ENCODE measurements at regions not wholly inside any gene's neighbourhood (a gene's known extent, or its start where the extent isn't known, plus 50 kb on each side); places are given as distances from the start of the nearest gene placed in this dataset.

DNA sequence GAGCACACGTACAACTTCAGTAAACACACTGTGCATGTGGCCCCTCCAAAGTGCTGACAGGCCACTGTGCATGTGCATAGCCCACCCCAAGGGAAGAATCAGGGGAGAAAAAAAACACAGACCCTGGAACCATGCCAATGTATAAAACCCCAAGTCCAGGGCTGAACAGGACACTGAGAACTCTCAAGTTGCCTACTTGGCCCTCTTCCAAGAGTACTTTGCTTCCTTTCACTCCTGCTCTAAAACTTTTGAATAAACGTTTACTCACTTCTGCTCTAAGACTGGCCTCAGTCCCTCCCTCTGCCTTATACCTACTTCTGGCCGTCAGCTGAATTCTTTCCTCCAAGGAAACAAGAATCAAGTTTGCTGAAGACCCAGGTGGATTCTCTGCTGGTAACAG lies 77.7 kb upstream of the NFIB start:
- H3K4me3 ChIP-seq (ENCODE audit: low read depth, low read length) = no peak overlapping the region
- no peaks in the 10 kb centered on the region for H3K4me1 ChIP-seq
- H3K36me3 ChIP-seq = no peaks in the 10 kb centered on the region
- H3K27me3 ChIP-seq = no peaks in the 10 kb centered on the region
- DNase-seq = no peak
- no peaks in the 10 kb centered on the region; the same call in 1 of the 2 replicates for H3K9me3 ChIP-seq
- TF ChIP-seq, protein P1, sequence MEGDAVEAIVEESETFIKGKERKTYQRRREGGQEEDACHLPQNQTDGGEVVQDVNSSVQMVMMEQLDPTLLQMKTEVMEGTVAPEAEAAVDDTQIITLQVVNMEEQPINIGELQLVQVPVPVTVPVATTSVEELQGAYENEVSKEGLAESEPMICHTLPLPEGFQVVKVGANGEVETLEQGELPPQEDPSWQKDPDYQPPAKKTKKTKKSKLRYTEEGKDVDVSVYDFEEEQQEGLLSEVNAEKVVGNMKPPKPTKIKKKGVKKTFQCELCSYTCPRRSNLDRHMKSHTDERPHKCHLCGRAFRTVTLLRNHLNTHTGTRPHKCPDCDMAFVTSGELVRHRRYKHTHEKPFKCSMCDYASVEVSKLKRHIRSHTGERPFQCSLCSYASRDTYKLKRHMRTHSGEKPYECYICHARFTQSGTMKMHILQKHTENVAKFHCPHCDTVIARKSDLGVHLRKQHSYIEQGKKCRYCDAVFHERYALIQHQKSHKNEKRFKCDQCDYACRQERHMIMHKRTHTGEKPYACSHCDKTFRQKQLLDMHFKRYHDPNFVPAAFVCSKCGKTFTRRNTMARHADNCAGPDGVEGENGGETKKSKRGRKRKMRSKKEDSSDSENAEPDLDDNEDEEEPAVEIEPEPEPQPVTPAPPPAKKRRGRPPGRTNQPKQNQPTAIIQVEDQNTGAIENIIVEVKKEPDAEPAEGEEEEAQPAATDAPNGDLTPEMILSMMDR (IDR thresholded peaks at IDR 0.05; ENCODE audit: low read depth, low read length) = no peak

DNA sequence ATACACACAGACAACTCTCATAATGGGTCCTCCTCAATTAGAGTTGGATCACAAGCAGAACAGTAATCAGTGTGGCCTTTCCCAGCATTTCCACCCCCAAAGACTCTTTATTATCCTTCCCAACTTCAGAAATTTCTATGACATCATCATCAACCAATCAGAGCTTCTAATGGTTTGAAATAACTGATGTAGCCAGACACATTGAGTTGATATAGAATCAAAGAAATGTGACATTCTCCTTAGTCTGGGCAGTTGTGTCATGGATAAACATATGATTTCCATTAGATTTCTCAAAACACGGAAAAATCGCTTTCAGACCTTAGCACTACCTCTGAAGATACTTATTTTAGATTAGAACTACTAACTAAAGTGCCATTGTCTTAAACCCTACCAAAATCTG lies 75.7 kb upstream of the NFIB start:
- no peaks in the 10 kb centered on the region for H3K4me1 ChIP-seq
- no peaks in the 10 kb centered on the region for H3K36me3 ChIP-seq
- no peak for DNase-seq
- no peaks in the 10 kb centered on the region for H3K27me3 ChIP-seq
- no peak overlapping the region for H3K4me3 ChIP-seq (ENCODE audit: low read depth, low read length)
- TF ChIP-seq, protein P1 (IDR thresholded peaks at IDR 0.05; ENCODE audit: low read depth, low read length) = no peak
- no peaks in the 10 kb centered on the region; the same call in 1 of the 2 replicates for H3K9me3 ChIP-seq

GRCh38 chr9:14389146-14389545 lies 75.2 kb upstream of the NFIB start:
- TF ChIP-seq, protein P1 (IDR thresholded peaks at IDR 0.05; ENCODE audit: low read depth, low read length) = no peak
- no peak overlapping the region for H3K4me3 ChIP-seq (ENCODE audit: low read depth, low read length)
- H3K27me3 ChIP-seq = no peaks in the 10 kb centered on the region
- DNase-seq = no peak
- no peaks in the 10 kb centered on the region; the same call in 1 of the 2 replicates for H3K9me3 ChIP-seq
- no peaks in the 10 kb centered on the region for H3K4me1 ChIP-seq
- no peaks in the 10 kb centered on the region for H3K36me3 ChIP-seq

- Histone ChIP-seq H3K4me3 (ENCODE audit: low read depth, low read length) (no peak overlapping the region), H3K36me3 (no peaks in the 10 kb centered on the region), H3K9me3 (peaks cover 3% of the 10 kb centered on the region), H3K4me1 (no peaks in the 10 kb centered on the region; the same call in 1 of the 2 replicates), H3K27me3 (no peaks in the 10 kb centered on the region)
- TF ChIP-seq, protein P1 (IDR thresholded peaks at IDR 0.05; ENCODE audit: low read depth, low read length) = no peak
- no peak for DNase-seq
Measured at GRCh38 chr9:14383773-14384172, 69.8 kb upstream of the NFIB start.

GRCh38 chr9:14383294-14383693 lies 69.4 kb upstream of the NFIB start:
- TF ChIP-seq, protein P1 (IDR thresholded peaks at IDR 0.05; ENCODE audit: low read depth, low read length) = no peak
- Histone ChIP-seq H3K36me3 (no peaks in the 10 kb centered on the region), H3K27me3 (no peaks in the 10 kb centered on the region), H3K4me1 (no peaks in the 10 kb centered on the region; the same call in 1 of the 2 replicates), H3K4me3 (ENCODE audit: low read depth, low read length) (no peak overlapping the region), H3K9me3 (peaks cover 3% of the 10 kb centered on the region)
- no peak for DNase-seq

DNA sequence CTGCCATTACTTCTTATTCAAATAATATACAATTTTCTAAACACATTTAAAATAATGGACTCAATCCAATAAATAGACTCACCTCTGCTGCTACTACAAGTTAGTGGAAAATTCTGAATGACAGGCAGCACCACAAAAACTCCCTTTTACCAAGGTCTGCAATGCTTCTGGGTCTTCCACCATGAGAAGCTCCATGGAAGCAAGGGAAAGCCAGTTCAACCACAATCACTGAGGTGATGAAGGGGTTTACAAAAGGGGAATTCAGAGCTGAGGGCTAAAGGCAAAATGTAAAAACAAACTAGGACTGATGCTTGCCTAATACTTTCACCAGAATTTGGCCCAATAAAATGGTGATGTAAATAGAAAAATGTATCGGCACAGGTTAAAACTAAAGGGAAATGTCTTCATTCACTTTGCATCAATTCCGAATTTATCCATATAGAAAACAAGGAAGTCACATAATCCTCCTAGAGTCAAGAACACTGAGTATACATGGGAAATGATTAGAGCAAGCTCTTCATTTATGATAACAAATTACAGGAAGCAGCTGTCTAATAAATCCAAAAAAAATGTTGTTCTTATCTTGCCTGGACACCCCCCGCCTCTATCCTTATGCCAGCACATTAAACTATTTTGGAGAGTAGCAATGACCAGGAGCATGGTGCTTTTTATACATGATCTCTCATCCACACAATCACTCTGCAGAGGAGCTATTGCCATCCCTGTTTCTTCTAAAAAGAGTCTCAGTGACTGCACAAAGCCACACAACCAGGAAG lies 66.3 kb upstream of the NFIB start:
- no peak overlapping the region for H3K4me3 ChIP-seq (ENCODE audit: low read depth, low read length)
- no peaks in the 10 kb centered on the region for H3K27me3 ChIP-seq
- H3K4me1 ChIP-seq = no peaks in the 10 kb centered on the region; the same call in 1 of the 2 replicates
- H3K36me3 ChIP-seq = no peaks in the 10 kb centered on the region; the same call in 1 of the 2 replicates
- H3K9me3 ChIP-seq = peaks cover 3% of the 10 kb centered on the region
- TF ChIP-seq, protein P1 (IDR thresholded peaks at IDR 0.05; ENCODE audit: low read depth, low read length) = no peak
- no peak for DNase-seq

Data from BE2C (cell line).